Activated CD4-positive, alpha-beta T cell treated with anti-CD3 and anti-CD28 coated beads for 1 hour (primary cell): ENCODE measurements at regions not wholly inside any gene's neighbourhood (a gene's known extent, or its start where the extent isn't known, plus 50 kb on each side); places are given as distances from the start of the nearest gene placed in this dataset.
"Not testable (repeated sequence)": the region's sequence is repeated elsewhere in the genome, so short reads cannot be mapped to it uniquely, and the experiment has no call there.

Source experiments
- DNase-seq: peaks from one replicate; pipeline ENCODE4 v3.0.0-alpha.2; 2020

GRCh38 chr3:40649346-40649745, 124.6 kb downstream of the ZNF621 start:
- no peak for DNase-seq

- no peak for DNase-seq
Observed at GRCh38 chr3:40652072-40652471, 127.3 kb downstream of the ZNF621 start.

GRCh38 chr3:40653001-40653400, 128.2 kb downstream of the ZNF621 start:
- no peak for DNase-seq

- DNase-seq, result no peak
Observed at GRCh38 chr3:40653878-40654277, 129.1 kb downstream of the ZNF621 start.

- no peak for DNase-seq
Observed at GRCh38 chr3:40655551-40655950, 130.8 kb downstream of the ZNF621 start.

GRCh38 chr3:40657623-40658022, 132.9 kb downstream of the ZNF621 start:
- no peak for DNase-seq

- no peak for DNase-seq
Observed at GRCh38 chr3:40658305-40658704, 133.5 kb downstream of the ZNF621 start.

- DNase-seq, result no peak
Observed at GRCh38 chr3:40660554-40660953, 135.8 kb downstream of the ZNF621 start.

GRCh38 chr3:40661284-40661683, 136.5 kb downstream of the ZNF621 start:
- no peak for DNase-seq

GRCh38 chr3:40663280-40663679, 138.5 kb downstream of the ZNF621 start:
- no peak for DNase-seq

GRCh38 chr3:40669176-40669575, 144.4 kb downstream of the ZNF621 start:
- DNase-seq, result no peak

- DNase-seq, result no peak
Observed at GRCh38 chr3:40672861-40673260, 148.1 kb downstream of the ZNF621 start.

GRCh38 chr3:40677321-40677720, 152.6 kb downstream of the ZNF621 start:
- no peak for DNase-seq

- DNase-seq, result no peak
Observed at GRCh38 chr3:40677749-40678148, 153.0 kb downstream of the ZNF621 start.

- no peak for DNase-seq
Observed at GRCh38 chr3:40679290-40679689, 154.5 kb downstream of the ZNF621 start.

GRCh38 chr3:40680685-40681657, 156.2 kb downstream of the ZNF621 start:
- DNase-seq, result no peak

- DNase-seq, result no peak
Observed at GRCh38 chr3:40681658-40682055, 156.9 kb downstream of the ZNF621 start.

GRCh38 chr3:40689837-40690236, 165.1 kb downstream of the ZNF621 start:
- DNase-seq, result no peak

- no peak for DNase-seq
Observed at GRCh38 chr3:40690749-40691451, 166.1 kb downstream of the ZNF621 start.

GRCh38 chr3:40691452-40691861, 166.7 kb downstream of the ZNF621 start:
- no peak for DNase-seq

GRCh38 chr3:40695848-40696247, 171.1 kb downstream of the ZNF621 start:
- no peak for DNase-seq

- DNase-seq, result not testable (repeated sequence)
Observed at GRCh38 chr3:40698611-40699010, 173.9 kb downstream of the ZNF621 start.

GRCh38 chr3:40701016-40701588, 176.3 kb downstream of the ZNF621 start:
- DNase-seq, result no peak

- no peak for DNase-seq
Observed at GRCh38 chr3:40704224-40704623, 179.5 kb downstream of the ZNF621 start.
